GM18858 (cell line): ENCODE measurements at regions not wholly inside any gene's neighbourhood (a gene's known extent, or its start where the extent isn't known, plus 50 kb on each side); places are given as distances from the start of the nearest gene placed in this dataset.
"Not testable (repeated sequence)": the region's sequence is repeated elsewhere in the genome, so short reads cannot be mapped to it uniquely, and the experiment has no call there.

Experiments used
- ATAC-seq: cut with Tn5 transposase; IDR thresholded peaks from one replicate; pipeline ENCODE4 v1.9.1; 2021; ENCODE audit not compliant: unreplicated experiment

DNA sequence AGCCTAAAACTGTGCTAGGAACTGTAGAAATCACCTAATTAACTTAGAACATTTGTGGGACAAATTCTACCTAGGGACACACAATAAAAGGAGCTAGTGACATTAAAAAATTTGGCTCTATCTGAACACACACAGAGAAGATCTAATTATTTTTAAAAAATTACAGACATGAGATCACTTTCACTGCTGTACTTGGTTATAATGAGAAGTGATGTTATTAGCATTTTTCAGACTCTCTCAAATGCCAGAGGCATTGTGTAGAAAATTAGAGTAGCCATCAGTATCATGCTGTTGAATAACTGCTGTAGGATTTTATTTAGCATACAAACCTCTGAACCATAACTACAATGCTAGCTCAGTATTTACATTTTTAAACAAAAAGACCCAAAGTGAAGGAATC, 109.1 kb upstream of the ANK2 start:
- no peak for ATAC-seq

DNA sequence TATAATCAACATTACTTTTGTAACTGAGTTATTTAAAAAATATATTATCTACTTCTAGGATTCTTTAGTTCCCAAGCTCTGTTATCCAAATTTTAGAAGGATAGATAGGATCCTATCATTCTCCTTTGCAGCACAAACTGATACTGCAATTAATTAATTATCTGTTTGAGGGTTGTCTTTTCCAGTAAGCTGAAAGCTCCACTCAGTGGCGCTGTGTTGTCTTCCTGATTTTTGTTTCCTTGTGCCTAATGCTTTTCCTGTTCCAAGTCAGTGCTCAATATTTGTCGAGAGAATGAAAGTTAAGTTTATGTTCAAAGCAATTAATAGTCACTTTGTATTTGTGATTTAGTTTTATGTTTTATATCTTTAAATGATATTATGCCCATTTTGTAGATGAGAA, 107.4 kb upstream of the ANK2 start:
- ATAC-seq, result no peak

GRCh38 chr4:112942997-112943396, 106.5 kb upstream of the ANK2 start:
- ATAC-seq, result no peak

DNA sequence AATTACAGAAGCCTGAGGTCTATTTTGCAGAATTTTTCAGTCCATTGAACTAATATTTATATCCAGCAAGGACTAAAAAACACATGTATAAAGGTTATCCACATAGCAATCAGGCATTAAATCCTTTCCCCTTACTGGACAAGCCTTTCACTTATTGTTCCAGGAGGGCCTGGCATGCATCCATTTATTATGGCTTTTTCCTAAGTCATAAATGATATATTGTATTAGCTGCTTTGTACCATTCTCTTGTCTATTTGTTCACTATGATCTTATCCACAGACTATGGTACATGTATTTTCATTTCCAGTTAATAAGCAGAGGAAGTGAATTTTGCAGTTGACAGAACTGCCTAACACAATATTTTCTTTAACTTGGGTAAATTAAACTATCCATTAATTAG, 105.4 kb upstream of the ANK2 start:
- no peak for ATAC-seq

- no peak for ATAC-seq
These were observed 103.3 kb upstream of the ANK2 start for GRCh38 chr4:112946127-112946526.

DNA sequence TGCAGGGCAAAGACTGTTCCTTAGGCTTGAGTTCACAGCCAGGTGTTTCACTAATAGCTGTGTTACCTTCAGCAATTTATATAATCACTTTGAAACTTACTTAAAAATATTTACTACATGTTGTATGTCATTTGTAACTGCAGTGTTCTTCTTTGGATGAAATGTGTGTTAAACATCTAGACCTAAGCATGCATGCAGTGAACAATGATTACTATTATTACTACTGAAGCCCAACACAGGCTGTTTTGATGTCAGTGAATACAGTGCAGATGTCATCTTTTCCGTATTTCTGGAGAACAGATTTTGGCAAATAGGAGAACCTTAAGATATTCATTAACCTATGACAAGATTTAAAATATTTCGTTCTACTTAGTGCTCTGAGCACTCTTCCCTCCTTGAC, 101.8 kb upstream of the ANK2 start:
- ATAC-seq, result no peak

- ATAC-seq, result no peak
These were observed 97.8 kb upstream of the ANK2 start for GRCh38 chr4:112951362-112952312.

DNA sequence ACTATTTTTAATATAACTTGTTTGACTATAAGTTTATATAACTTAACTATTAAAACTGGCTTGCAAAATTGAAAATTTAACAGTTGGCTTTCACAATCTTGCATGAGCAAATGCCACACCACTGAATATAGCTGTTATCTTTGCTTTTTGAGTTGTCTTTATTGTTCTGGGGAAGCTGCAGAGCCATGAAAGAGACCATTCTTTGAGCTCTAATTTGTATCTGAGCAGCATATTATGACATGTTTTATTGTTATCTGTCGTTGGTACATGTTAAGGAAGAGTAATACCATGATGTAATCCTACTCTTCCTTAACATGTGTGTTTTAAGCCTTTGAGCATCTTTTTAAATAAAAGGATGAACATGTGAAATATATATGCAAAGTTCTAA, 97.1 kb upstream of the ANK2 start:
- no peak for ATAC-seq

GRCh38 chr4:112953262-112953661, 96.2 kb upstream of the ANK2 start:
- ATAC-seq, result no peak

GRCh38 chr4:112954286-112954685, 95.2 kb upstream of the ANK2 start:
- ATAC-seq, result no peak

DNA sequence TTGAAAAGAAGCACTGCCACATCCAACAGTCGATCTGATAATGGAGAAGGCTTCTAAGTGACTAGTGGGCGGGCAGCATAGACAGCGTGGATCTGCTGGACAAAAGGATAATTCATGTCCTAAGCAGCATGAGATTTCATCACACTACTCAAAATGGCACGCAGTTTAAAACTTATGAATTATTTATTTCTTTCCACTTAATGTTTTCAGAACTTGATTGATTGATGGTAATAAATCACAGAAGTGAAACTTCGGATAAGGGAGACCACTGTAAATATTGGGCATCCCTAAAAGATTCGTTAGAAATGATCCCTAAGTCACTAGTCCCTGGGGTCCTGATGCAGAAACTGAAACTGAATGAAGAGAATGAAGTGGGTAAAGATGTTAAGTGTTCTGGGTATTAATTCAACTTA, 93.0 kb upstream of the ANK2 start:
- ATAC-seq, result no peak

GRCh38 chr4:112957764-112958163, 91.7 kb upstream of the ANK2 start:
- ATAC-seq, result not testable (repeated sequence)

DNA sequence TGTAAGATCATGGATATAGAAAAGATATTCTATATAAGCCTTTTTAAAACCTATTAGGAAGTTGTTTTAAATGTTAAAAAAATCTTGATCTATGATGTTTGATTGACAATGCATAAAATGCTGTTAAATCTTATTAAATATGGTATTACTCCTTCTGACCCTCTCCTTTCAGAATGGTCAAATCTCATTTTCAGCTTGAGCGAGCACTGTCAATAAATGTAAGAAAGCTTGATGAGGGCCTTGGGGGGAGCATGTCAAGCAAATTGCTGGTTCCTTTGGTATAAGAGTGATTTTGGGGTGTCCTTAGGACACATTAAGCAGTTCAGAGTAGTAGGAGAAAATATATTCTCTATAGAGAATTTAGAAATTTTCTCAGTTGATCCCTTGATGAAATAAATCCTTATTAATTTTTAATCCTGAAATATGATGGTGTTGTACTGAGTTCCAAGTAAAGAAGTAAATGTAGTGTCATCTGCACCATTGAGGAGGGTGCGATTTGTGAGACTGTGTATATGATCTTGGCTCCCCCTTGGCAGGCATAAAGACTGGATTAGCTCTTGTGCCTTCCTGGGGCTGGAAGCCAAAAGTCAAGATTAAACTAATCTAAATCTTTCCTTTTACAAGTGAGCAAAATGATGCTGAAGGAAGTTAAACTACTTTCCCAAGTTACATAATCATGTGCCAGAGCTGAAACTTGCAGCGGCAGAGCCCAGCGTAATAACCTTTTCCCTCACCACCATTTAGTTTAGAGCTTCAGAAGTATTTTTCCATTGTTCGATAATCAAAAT, 82.6 kb upstream of the ANK2 start:
- ATAC-seq, result no peak

- no peak for ATAC-seq
These were observed 80.8 kb upstream of the ANK2 start for GRCh38 chr4:112968451-112969159.

DNA sequence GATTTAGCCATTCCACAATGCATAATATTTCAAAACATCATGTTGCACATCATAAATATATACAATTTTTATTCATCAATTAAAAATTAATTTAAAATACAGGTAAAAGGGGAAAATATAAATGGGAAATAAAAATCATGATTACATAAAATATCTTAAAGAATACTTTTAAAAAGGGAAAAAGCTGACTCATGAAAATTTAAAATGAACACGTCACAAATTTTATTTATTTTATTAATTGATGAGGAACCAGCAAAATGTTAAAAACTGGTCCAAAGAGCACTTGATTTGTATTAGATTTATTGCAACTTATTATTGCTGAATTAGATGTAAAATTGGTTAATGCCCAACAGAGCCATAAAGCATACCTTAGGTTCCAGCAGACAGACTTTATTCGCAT, 78.5 kb upstream of the ANK2 start:
- ATAC-seq, result no peak

DNA sequence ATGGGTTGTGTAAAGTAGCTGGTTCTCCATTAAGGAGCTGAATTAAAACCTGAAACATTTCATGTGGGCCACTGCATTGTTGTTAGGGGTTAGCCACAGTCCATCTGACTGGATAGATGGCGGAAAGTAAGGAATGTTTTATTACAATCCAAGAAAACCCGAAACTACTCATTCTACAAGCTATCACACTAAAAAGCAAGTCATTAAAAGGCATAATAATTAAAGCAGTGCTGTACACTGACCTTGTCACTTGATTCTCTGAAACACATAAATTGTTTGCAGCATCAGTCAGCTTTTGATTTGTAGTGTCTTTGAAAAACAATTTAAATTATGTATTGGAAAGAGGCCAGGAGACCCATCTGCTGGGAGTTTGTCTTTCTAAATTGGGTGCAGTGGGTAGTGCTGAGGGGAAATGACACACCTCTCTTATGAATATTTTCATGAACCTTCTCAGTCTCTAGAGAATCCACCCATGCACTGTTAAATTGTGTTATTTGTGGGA, 75.7 kb upstream of the ANK2 start:
- no peak for ATAC-seq

DNA sequence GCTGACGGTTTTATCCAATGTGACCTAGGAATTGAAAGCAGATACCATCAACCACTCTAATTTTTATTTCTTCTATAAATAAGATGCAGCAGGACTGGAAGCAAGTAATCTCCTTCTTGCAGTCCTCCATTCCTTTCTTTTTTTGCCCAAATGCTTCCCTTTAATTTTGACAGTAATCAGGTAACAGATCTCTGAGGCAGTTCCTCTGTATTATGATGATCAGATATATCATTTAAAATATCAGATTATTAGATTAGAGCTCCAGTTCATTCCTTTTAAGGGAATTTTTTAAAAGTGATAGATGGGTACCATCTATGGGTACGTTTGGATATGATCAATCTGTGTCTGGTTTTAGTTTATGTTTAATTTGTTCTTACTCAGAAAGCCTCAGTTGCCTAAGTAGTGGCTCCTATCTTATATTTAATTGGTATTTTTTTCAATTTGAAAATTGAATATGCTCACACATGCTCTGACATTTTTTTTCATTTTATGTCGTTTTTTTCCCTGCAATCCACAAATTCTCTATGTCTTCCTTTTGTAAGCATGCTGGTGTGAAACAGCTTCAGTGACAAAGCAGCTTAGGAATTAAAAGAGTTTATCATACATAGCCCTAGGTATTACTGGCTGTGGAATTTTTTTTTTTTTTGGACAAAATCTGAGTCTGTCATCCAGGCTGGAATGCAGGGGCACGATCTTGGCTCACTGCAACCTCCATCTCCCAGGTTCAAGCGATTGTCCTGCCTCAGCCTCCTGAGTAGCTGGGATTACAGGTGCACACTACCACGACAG, 73.7 kb upstream of the ANK2 start:
- ATAC-seq, result no peak

DNA sequence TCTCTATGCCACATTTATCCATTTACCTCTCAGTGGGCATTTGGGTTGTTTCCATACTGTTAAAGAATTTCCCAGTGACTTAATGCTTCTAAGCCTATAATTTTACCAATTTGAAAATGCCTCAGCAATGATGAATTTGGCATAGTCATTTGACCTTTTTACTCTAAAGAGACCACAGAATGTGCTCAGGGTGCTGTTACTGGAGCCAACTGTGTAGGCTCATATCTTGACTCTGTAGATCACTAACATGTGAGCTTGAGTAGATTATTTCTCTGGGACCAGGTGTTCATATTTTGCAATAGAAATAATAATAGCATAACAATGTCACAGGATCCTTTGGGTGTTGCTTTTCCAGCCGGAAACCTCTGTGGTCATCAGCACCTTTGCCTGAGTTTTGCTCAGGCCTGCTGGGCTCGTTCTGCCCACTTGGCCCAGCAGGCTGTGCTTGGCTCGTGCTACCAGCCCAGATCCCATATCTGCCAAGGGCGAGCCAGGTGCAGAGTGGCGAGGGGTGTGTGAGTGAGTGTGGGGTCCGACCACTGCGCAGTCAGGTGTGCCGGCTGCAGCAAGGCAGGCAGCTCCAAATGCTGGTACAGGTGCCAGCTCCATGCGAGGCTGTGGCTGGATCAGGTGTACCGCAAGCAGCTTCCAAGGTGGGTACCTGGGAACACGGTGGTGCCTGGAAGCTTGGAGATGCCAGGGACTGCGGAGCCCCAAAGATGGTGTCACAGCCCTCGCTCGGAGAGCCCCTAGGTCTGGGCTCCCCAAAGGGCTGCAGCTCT, 70.6 kb upstream of the ANK2 start:
- ATAC-seq, result no peak

- no peak for ATAC-seq
These were observed 69.5 kb upstream of the ANK2 start for GRCh38 chr4:112979881-112980421.
